ENCODE measurements at regions not wholly inside any gene's neighbourhood (a gene's known extent, or its start where the extent isn't known, plus 50 kb on each side); places are given as distances from the start of the nearest gene placed in this dataset.

DNA sequence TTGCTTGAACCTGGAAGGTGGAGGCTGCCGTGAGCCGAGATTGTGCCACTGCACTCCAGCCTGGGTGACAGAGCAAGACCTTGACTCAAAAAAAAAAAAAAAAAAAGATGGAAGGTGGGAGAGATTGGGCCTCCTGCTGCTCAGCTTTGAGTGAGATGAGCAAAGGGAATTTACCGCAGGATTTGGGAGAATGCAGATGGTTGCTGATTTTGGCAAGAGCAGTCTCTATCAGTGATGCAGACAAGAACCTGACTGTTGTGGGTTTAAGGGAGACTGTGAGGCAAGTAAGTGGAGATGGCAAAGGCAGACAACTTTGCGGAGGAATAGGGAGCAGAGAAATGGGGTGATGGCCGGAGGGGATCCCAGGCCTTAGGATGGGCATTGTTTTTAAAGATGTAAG lies 1140.8 kb upstream of the AUTS2 start:
- no peak overlapping the region for H3K4me3 ChIP-seq (ENCODE audit: low read depth, low read length)
- TF ChIP-seq, protein P1, sequence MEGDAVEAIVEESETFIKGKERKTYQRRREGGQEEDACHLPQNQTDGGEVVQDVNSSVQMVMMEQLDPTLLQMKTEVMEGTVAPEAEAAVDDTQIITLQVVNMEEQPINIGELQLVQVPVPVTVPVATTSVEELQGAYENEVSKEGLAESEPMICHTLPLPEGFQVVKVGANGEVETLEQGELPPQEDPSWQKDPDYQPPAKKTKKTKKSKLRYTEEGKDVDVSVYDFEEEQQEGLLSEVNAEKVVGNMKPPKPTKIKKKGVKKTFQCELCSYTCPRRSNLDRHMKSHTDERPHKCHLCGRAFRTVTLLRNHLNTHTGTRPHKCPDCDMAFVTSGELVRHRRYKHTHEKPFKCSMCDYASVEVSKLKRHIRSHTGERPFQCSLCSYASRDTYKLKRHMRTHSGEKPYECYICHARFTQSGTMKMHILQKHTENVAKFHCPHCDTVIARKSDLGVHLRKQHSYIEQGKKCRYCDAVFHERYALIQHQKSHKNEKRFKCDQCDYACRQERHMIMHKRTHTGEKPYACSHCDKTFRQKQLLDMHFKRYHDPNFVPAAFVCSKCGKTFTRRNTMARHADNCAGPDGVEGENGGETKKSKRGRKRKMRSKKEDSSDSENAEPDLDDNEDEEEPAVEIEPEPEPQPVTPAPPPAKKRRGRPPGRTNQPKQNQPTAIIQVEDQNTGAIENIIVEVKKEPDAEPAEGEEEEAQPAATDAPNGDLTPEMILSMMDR (IDR thresholded peaks at IDR 0.05; ENCODE audit: low read depth, low read length), result no peak
- H3K27me3 ChIP-seq (ENCODE audit: insufficient read depth, low read depth, severe bottlenecking), result no peaks in the 10 kb centered on the region
- H3K9me3 ChIP-seq (ENCODE audit: severe bottlenecking), result no peaks in the 10 kb centered on the region
- H3K36me3 ChIP-seq, result no peaks in the 10 kb centered on the region
- no peak for DNase-seq
- H3K27ac ChIP-seq, result no peak overlapping the region

DNA sequence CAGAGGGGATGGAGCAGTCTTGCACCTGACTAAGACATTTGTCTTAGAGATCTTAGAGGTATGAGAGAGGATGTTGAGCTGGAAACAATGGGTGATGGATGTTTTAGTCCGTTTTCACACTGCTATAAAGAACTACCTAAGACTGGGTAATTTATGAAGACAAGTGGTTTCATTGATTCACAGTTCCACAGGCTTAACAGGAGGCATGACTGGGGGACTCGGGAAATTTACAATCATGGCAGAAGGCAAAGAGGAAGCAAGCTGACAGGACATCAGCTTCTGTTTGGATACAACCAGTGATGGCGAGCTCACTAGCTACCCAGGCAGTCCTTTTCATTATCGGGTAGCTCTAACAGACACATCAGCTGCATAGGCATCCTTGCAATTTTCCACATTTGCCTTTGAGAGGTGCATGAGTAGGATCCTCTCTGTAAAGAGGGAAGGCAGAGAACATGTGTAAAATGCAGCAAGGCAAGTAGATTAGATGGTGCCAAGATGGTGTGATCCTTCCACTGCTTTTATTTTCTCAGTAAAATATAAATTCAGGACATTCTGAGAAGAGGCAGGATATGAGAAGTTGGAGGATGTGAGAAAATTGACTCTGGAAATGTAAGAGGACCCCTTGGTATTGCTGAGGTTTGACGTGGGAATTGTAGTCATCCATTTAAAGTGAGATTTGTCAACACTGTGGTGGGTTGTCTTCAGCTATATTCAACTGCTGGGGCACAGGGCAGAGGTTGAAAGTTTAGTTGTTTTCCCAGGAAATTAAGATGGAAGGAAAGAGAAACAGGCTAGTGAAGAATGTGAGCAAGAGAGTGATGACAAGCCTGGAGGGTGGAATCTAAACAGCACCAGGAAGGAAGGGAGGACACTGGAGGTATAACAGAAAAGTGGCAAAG lies 1140.0 kb upstream of the AUTS2 start:
- no peak for DNase-seq

DNA sequence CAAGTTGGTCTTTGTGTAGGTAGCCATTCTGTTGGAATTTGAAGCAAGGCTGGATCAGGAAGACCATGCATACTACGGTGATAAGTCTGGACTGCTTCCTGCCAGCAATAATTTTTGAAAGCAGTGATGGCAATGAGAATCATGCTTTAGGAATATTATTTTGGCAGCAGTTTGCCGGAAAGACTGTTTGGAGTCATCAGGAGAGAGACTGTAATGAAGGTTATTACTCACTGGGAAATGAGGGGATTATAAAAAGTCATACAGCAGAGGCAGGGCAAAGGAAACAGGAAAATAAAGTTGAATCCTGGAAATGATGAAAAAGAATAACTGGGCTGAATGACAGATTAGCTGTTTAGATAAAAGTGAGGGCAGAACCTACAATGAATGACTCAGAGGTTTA lies 1136.8 kb upstream of the AUTS2 start:
- no peaks in the 10 kb centered on the region for H3K27me3 ChIP-seq (ENCODE audit: insufficient read depth, low read depth, severe bottlenecking)
- H3K9me3 ChIP-seq (ENCODE audit: severe bottlenecking), result no peaks in the 10 kb centered on the region
- no peak for DNase-seq
- TF ChIP-seq, protein P1 (IDR thresholded peaks at IDR 0.05; ENCODE audit: low read depth, low read length), result no peak
- H3K27ac ChIP-seq, result no peak overlapping the region
- no peaks in the 10 kb centered on the region for H3K36me3 ChIP-seq
- no peak overlapping the region for H3K4me3 ChIP-seq (ENCODE audit: low read depth, low read length)

More for the DNA sequence above, 1140.0 kb upstream of the AUTS2 start:
- TF ChIP-seq, protein P1 (IDR thresholded peaks at IDR 0.05; ENCODE audit: low read depth, low read length), result no peak
- no peak overlapping the region for H3K27ac ChIP-seq
- H3K27me3 ChIP-seq (ENCODE audit: insufficient read depth, low read depth, severe bottlenecking), result no peaks in the 10 kb centered on the region
- H3K4me3 ChIP-seq (ENCODE audit: low read depth, low read length), result no peak overlapping the region
- H3K9me3 ChIP-seq (ENCODE audit: severe bottlenecking), result no peaks in the 10 kb centered on the region
- H3K36me3 ChIP-seq, result no peaks in the 10 kb centered on the region

DNA sequence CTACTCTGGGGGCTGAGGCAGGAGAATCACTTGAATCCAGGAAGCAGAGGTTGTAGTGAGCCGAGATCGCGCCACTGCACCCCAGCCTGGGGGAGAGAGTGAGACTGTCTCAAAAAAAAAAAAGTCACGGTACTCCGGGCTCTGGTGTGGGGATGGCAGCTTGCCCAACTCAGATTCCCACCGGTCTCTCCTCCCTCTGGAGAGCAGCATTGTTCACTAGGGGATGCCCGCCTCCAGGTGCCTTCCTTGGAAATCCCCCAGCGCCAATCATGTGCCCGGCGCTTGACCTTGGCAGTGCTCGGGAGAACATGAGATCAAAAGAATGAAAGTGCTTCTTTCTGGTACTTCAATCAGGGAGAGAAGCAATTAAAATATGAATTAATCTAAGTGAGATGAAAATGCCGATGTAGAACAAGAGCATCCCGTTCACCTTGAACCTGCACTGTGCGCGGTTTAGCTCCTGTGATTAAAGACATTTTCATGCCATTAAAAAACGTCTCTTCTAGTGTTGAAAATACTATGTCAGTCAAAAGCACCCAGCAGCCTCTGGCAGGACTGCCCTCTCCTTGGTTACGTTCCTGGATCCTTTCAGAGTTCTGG lies 1127.3 kb upstream of the AUTS2 start:
- H3K9me3 ChIP-seq (ENCODE audit: severe bottlenecking), result no peaks in the 10 kb centered on the region
- H3K27ac ChIP-seq, result no peak overlapping the region
- no peak overlapping the region for H3K4me3 ChIP-seq (ENCODE audit: low read depth, low read length)
- no peaks in the 10 kb centered on the region for H3K27me3 ChIP-seq (ENCODE audit: insufficient read depth, low read depth, severe bottlenecking)
- no peaks in the 10 kb centered on the region for H3K36me3 ChIP-seq
- DNase-seq, result no peak
- TF ChIP-seq, protein P1 (IDR thresholded peaks at IDR 0.05; ENCODE audit: low read depth, low read length), result no peak

DNA sequence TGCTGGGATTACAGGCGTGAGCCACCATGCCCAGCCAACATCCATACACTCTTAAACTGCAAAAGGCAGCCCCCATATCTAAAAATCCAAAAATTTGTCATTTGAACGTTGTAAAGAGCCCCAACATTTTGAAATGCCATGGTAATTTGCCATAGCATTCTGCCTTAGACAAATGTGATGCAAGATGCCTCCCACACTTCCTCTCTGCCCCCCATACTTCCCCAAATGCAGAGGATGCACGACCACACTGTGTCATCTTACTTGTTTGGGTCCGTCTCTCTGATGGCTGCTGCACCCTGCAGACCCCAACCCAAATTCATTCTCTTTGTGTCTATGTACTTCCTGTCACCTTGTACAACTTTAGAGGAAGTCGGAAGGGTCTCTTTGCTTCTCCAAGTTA lies 1125.6 kb upstream of the AUTS2 start:
- Histone ChIP-seq H3K9me3 (ENCODE audit: severe bottlenecking) (no peaks in the 10 kb centered on the region), H3K27ac (no peak overlapping the region), H3K27me3 (ENCODE audit: insufficient read depth, low read depth, severe bottlenecking) (no peaks in the 10 kb centered on the region), H3K36me3 (no peaks in the 10 kb centered on the region), H3K4me3 (ENCODE audit: low read depth, low read length) (no peak overlapping the region)
- no peak for DNase-seq
- TF ChIP-seq, protein P1 (IDR thresholded peaks at IDR 0.05; ENCODE audit: low read depth, low read length), result no peak
